IMR-90 (cell line): ENCODE measurements at regions not wholly inside any gene's neighbourhood (a gene's known extent, or its start where the extent isn't known, plus 50 kb on each side); places are given as distances from the start of the nearest gene placed in this dataset.

Experiments used
- ATAC-seq: fragments of 200-7000 bp; cut with Tn5 transposase; 2 replicates; pipeline ENCODE4 v1.9.1; 2020; ENCODE audit warnings: low read depth, mild to moderate bottlenecking, moderate library complexity
- BruUV-seq: library from RNA; stranded (reverse); fragments of 400-500 nt; replicated peaks from 2 replicates; lab custom pipeline; 2021; lab: Mats Ljungman, UMichigan
- CTCF ChIA-PET: fragments of 300-600 bp; formaldehyde crosslinking; extraction: SDS; loops from one replicate; lab custom pipeline; 2021; ENCODE audit warnings: antibody characterized with exemption; lab: Yijun Ruan, JAX
- POLR2A ChIA-PET: fragments of 300-600 bp; sonication (Branson Sonifier 250); formaldehyde crosslinking; loops from one replicate; lab custom pipeline; 2022; ENCODE audit warnings: antibody characterized with exemption; ENCODE audit not compliant: unreplicated experiment; lab: Charles Lee
- DNase-seq: peaks from one replicate; pipeline ENCODE4 v3.0.0; 2013
- H2AFZ ChIP-seq: replicated peaks from 2 replicates; pipeline ENCODE3; 2013; ENCODE audit warnings: low read length, mild to moderate bottlenecking; ENCODE audit not compliant: poor library complexity
- H2AK5ac ChIP-seq: 2 replicates; pipeline ENCODE4 v1.6.1; 2013; ENCODE audit warnings: low read depth, low read length, inconsistent platforms
- H2AK9ac ChIP-seq: replicated peaks from 2 replicates; pipeline ENCODE3; 2013; ENCODE audit warnings: mild to moderate bottlenecking, low read depth, low read length, moderate library complexity; ENCODE audit not compliant: poor library complexity
- H2BK120ac ChIP-seq: 2 replicates; pipeline ENCODE4 v1.6.1; 2013; ENCODE audit warnings: low read depth, low read length, inconsistent platforms
- H2BK15ac ChIP-seq: 3 replicates; pipeline ENCODE4 v1.6.1; 2013; ENCODE audit warnings: low read depth, low read length, inconsistent platforms
- H2BK20ac ChIP-seq: 2 replicates; pipeline ENCODE4 v1.6.1; 2013; ENCODE audit warnings: low read depth, mild to moderate bottlenecking, inconsistent platforms, low read length, moderate library complexity
- H2BK5ac ChIP-seq: 2 replicates; pipeline ENCODE4 v1.6.1; 2013; ENCODE audit warnings: mild to moderate bottlenecking, low read depth, low read length, inconsistent platforms; ENCODE audit not compliant: poor library complexity, severe bottlenecking
- H3K14ac ChIP-seq: replicated peaks from 2 replicates; pipeline ENCODE4 v1.6.1; 2013; ENCODE audit warnings: low read depth, low read length, inconsistent platforms
- H3K18ac ChIP-seq: 2 replicates; pipeline ENCODE4 v1.6.1; 2013; ENCODE audit warnings: low read depth, low read length, control low read depth
- H3K23ac ChIP-seq: 2 replicates; pipeline ENCODE4 v1.6.1; 2013; ENCODE audit warnings: low read depth, low read length, inconsistent platforms
- H3K27ac ChIP-seq: 2 replicates; pipeline ENCODE4 v1.5.1; 2013; ENCODE audit warnings: mild to moderate bottlenecking, control low read depth, low read length; ENCODE audit not compliant: insufficient read depth
- H3K27me3 ChIP-seq: 2 replicates; pipeline ENCODE4 v1.6.1; 2013; ENCODE audit warnings: low read length; ENCODE audit not compliant: control insufficient read depth, insufficient read depth
- H3K36me3 ChIP-seq: 2 replicates; pipeline ENCODE4 v1.6.1; 2013; ENCODE audit warnings: low read length, mixed read lengths; ENCODE audit not compliant: control insufficient read depth, insufficient read depth
- H3K4ac ChIP-seq: 2 replicates; pipeline ENCODE4 v1.6.1; 2013; ENCODE audit warnings: low read depth, low read length, inconsistent platforms
- H3K4me1 ChIP-seq: 2 replicates; pipeline ENCODE4 v1.6.1; 2013; ENCODE audit warnings: low read length, mixed read lengths; ENCODE audit not compliant: control insufficient read depth, insufficient read depth
- H3K4me2 ChIP-seq: 2 replicates; pipeline ENCODE4 v1.6.1; 2013; ENCODE audit warnings: low read depth, mild to moderate bottlenecking, control low read depth, low read length, moderate library complexity
- H3K4me3 ChIP-seq: 2 replicates; pipeline ENCODE4 v1.5.1; 2013; ENCODE audit warnings: low read depth, mild to moderate bottlenecking, control low read depth, low read length, moderate library complexity; ENCODE audit not compliant: insufficient read depth
- H3K56ac ChIP-seq: 2 replicates; pipeline ENCODE4 v1.6.1; 2013; ENCODE audit warnings: low read length, inconsistent platforms; ENCODE audit not compliant: insufficient read depth; ENCODE audit errors: extremely low read depth
- H3K79me1 ChIP-seq, 2 experiments: 2 replicates each; pipeline ENCODE4 v1.6.1; 2013; ENCODE audit warnings: low read length in 2 of 2, inconsistent platforms in 1 of 2, low read depth in 1 of 2
- H3K9ac ChIP-seq: 2 replicates; pipeline ENCODE4 v1.6.1; 2013; ENCODE audit warnings: low read depth, low read length, control low read depth
- H3K9me1 ChIP-seq: 2 replicates; pipeline ENCODE4 v1.6.1; 2013; ENCODE audit warnings: low read length, inconsistent platforms; ENCODE audit not compliant: insufficient read depth
- H3K9me3 ChIP-seq: 2 replicates; pipeline ENCODE4 v1.6.1; 2013; ENCODE audit warnings: low read length; ENCODE audit not compliant: control insufficient read depth, insufficient read depth
- H4K20me1 ChIP-seq: 2 replicates; pipeline ENCODE4 v1.6.1; 2013; ENCODE audit warnings: low read length, inconsistent platforms; ENCODE audit not compliant: insufficient read depth
- H4K5ac ChIP-seq: 2 replicates; pipeline ENCODE4 v1.6.1; 2013; ENCODE audit warnings: mild to moderate bottlenecking, low read depth, low read length, control low read depth
- H4K8ac ChIP-seq, 2 experiments: 2 replicates each; pipeline ENCODE4 v1.6.1; 2013; ENCODE audit warnings: low read depth in 2 of 2, low read length in 2 of 2, control low read depth in 1 of 2, inconsistent platforms in 1 of 2
- H4K91ac ChIP-seq: 2 replicates; pipeline ENCODE4 v1.6.1; 2013; ENCODE audit warnings: low read depth, low read length, inconsistent platforms; ENCODE audit not compliant: insufficient read depth
- CHD1 ChIP-seq: IDR thresholded peaks from 2 replicates; pipeline ENCODE4 v1.6.1; 2012; ENCODE audit warnings: low read depth, low read length, improper control_type of control experiment
- CTCF ChIP-seq: conservative IDR thresholded peaks from 2 replicates; pipeline ENCODE4 v1.5.1; 2012; ENCODE audit warnings: mild to moderate bottlenecking, low read depth, low read length, improper control_type of control experiment
- MAZ ChIP-seq: IDR thresholded peaks from 2 replicates; pipeline ENCODE4 v1.6.1; 2012; ENCODE audit warnings: low read depth, mild to moderate bottlenecking, low read length, improper control_type of control experiment, moderate library complexity, borderline replicate concordance
- NFE2L2 ChIP-seq: fragments of 150-350 bp; IDR thresholded peaks from 2 replicates; pipeline ENCODE4 v1.6.1; 2016; ENCODE audit warnings: low read depth, mild to moderate bottlenecking, low read length
- RFX5 ChIP-seq: IDR thresholded peaks from 2 replicates; pipeline ENCODE4 v1.8.0; 2012; ENCODE audit warnings: low read depth, mild to moderate bottlenecking, low read length, moderate library complexity
- SMC3 ChIP-seq: fragments of 150-350 bp; IDR thresholded peaks from 2 replicates; pipeline ENCODE4 v1.6.1; 2016; ENCODE audit warnings: low read depth, mild to moderate bottlenecking, antibody characterized with exemption, low read length, moderate library complexity
- USF2 ChIP-seq: fragments of 150-350 bp; IDR thresholded peaks from 2 replicates; pipeline ENCODE4 v1.6.1; 2017; ENCODE audit warnings: mild to moderate bottlenecking, antibody characterized with exemption, low read length, low read depth
- WGBS, 2 experiments: methylation state at CpG; one replicate each; pipeline versions ENCODE4 v1.1.5 to v1.1.7; 2013; ENCODE audit warnings: missing lambda C conversion rate in 2 of 2; ENCODE audit not compliant: insufficient read length in 1 of 2; ENCODE audit errors: extremely low coverage in 2 of 2; 5-methylcytosine and 5-hydroxymethylcytosine counted together
- dilution Hi-C: fragments of 300-500 bp; cut with HindIII; formaldehyde crosslinking; loops from one replicate; pipeline ENCODE4 v1.14.3; 2018; ENCODE audit warnings: low sequenced_read_pairs; ENCODE audit not compliant: unreplicated experiment
- in situ Hi-C: fragments of 300-500 bp; cut with MboI; formaldehyde crosslinking; loops from 3 replicates; pipeline ENCODE4 v1.14.3; 2019; ENCODE audit warnings: low sequenced_read_pairs, inconsistent platforms, mixed read lengths
- intact Hi-C: fragments of 100-400 bp; cut with micrococcal nuclease; formaldehyde crosslinking; loops from 2 replicates; pipeline ENCODE4 v1.10.0; 2022

DNA sequence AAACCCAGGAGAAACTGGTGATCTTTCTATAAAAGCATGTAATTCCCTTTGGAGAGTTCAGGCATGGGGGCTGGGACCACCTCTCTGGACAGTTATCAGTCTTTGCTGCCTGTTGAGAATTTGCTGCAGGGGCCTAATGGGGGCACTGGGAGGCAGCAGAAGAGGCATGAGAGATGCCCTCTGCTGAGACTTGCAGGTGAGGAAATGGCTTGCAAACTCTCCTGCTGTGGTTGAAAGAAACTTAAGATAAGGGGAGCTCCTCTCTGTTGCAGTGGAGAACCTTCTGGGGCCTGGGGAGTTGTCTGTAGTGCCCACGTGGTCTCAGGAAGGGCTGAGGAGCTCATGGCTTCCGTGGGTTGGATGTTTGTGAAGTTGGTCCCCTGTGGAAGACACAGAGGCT is 301.1 kb upstream of the FOXF1 start:
- peak overlapping the region; percentile 10; the same call in 1 of the 2 replicates for H2BK120ac ChIP-seq
- intact Hi-C loops = no loop called here
- H3K27me3 ChIP-seq = no peaks in the 10 kb centered on the region
- no peak overlapping the region for H2AFZ ChIP-seq
- H3K14ac ChIP-seq = no peak overlapping the region
- H3K27ac ChIP-seq = no peak overlapping the region
- H4K8ac ChIP-seq = no peak overlapping the region
- H3K9me3 ChIP-seq = no peaks in the 10 kb centered on the region
- TF ChIP-seq SMC3 (no peak), CTCF (no peak), CHD1 (no peak), NFE2L2 (no peak), RFX5 (no peak), USF2 (no peak), MAZ (no peak)
- H3K4ac ChIP-seq = no peak overlapping the region
- H3K23ac ChIP-seq = no peak overlapping the region; the same call in 1 of the 2 replicates
- H3K36me3 ChIP-seq = no peaks in the 10 kb centered on the region
- no peak overlapping the region; the same call in none of the 2 replicates for H2BK20ac ChIP-seq
- H3K79me1 ChIP-seq = peaks cover 0 to 5% of the 10 kb centered on the region in 2 experiments; a peak in 1 of 4 replicates
- no peak overlapping the region for H3K9ac ChIP-seq
- no peak overlapping the region for H3K4me3 ChIP-seq
- H4K5ac ChIP-seq = no peak overlapping the region
- ChIA-PET POLR2A (no interaction called here), CTCF (no interaction called here)
- no peak overlapping the region for H2AK9ac ChIP-seq
- peaks cover 13% of the 10 kb centered on the region; the same call in 1 of the 2 replicates for H3K9me1 ChIP-seq
- no CpG with 5 or more reads among the region's 2 CpGs for WGBS, 2 experiments
- H3K4me1 ChIP-seq = peaks cover 9% of the 10 kb centered on the region
- dilution Hi-C loops = no loop called here
- H3K56ac ChIP-seq = no peak overlapping the region
- no peak overlapping the region for H3K18ac ChIP-seq
- in situ Hi-C loops = no loop called here
- ATAC-seq (no peak), DNase-seq (no peak)
- H2BK15ac ChIP-seq = no peak overlapping the region
- no peak overlapping the region for H2AK5ac ChIP-seq
- no TSS peak for BruUV-seq
- no peak overlapping the region for H4K91ac ChIP-seq
- H4K20me1 ChIP-seq = no peaks in the 10 kb centered on the region
- H3K4me2 ChIP-seq = no peak overlapping the region
- no peak overlapping the region for H2BK5ac ChIP-seq
